Activated B cell treated with CpG ODN at 0.5 μM for 24 hours (primary cell): ENCODE measurements at regions not wholly inside any gene's neighbourhood (a gene's known extent, or its start where the extent isn't known, plus 50 kb on each side); places are given as distances from the start of the nearest gene placed in this dataset.

ENCODE experiments used
- ATAC-seq: fragments of 200-7000 bp; cut with Tn5 transposase; one replicate; pipeline ENCODE4 v1.10.0; 2021; ENCODE audit warnings: low read depth, mild to moderate bottlenecking, moderate library complexity
- CTCF ChIA-PET: fragments of 350-600 bp; sonication (Branson Sonifier 250); formaldehyde crosslinking; loops from one replicate; lab custom pipeline; 2021; ENCODE audit warnings: antibody characterized with exemption; lab: Charles Lee
- POLR2A ChIA-PET: fragments of 350-600 bp; sonication (Branson Sonifier 250); formaldehyde crosslinking; loops from one replicate; lab custom pipeline; 2021; ENCODE audit warnings: antibody characterized with exemption; lab: Charles Lee
- DNase-seq: peaks from one replicate; pipeline ENCODE4 v3.0.0; 2022
- H3K27ac Mint-ChIP-seq: one replicate; pipeline ENCODE4 v1.8.0; 2020; ENCODE audit warnings: mixed read lengths
- H3K27me3 Mint-ChIP-seq: one replicate; pipeline ENCODE4 v1.8.0; 2021; ENCODE audit warnings: mixed read lengths
- H3K36me3 Mint-ChIP-seq: one replicate; pipeline ENCODE4 v1.8.0; 2021; ENCODE audit warnings: low read depth, mixed read lengths
- H3K4me1 Mint-ChIP-seq: one replicate; pipeline ENCODE4 v1.8.0; 2021; ENCODE audit warnings: mixed read lengths
- H3K4me3 Mint-ChIP-seq: one replicate; pipeline ENCODE4 v1.8.0; 2020; ENCODE audit warnings: mild to moderate bottlenecking, mixed read lengths
- H3K9me3 Mint-ChIP-seq: one replicate; pipeline ENCODE4 v1.8.0; 2020; ENCODE audit warnings: mixed read lengths
- CTCF ChIP-seq: fragments of 200-600 bp; IDR thresholded peaks from one replicate; pipeline ENCODE4 v1.8.0; 2022; ENCODE audit warnings: antibody characterized with exemption, mild to moderate bottlenecking
- intact Hi-C: fragments of 100-400 bp; cut with micrococcal nuclease; formaldehyde crosslinking; loops from one replicate; pipeline ENCODE4 v1.15.1; 2024

- Mint-ChIP-seq H3K4me1 (no peaks in the 10 kb centered on the region), H3K36me3 (peaks cover 4% of the 10 kb centered on the region), H3K27me3 (peaks cover 19% of the 10 kb centered on the region), H3K4me3 (no peak overlapping the region), H3K27ac (no peak overlapping the region), H3K9me3 (peaks cover 20% of the 10 kb centered on the region)
- ChIA-PET CTCF (no interaction called here), POLR2A (no interaction called here)
- DNase-seq (no peak), ATAC-seq (no peak)
- intact Hi-C loops: no loop called here
- TF ChIP-seq CTCF: no peak
These were observed 82.3 kb upstream of the SLC24A4 start for GRCh38 chr14:92240658-92241057.

GRCh38 chr14:92241966-92242595 lies 80.9 kb upstream of the SLC24A4 start:
- no peak for ATAC-seq
- DNase-seq: no peak
- POLR2A ChIA-PET: interaction anchor here (0.6 kb wide), 1 partner anchor 325 kb away, joined by 4 read pairs; no protein-coding TSS in a partner anchor
- Mint-ChIP-seq H3K4me1 (no peaks in the 10 kb centered on the region), H3K36me3 (peaks cover 4% of the 10 kb centered on the region), H3K27me3 (peaks cover 16% of the 10 kb centered on the region), H3K4me3 (no peak overlapping the region), H3K9me3 (peaks cover 32% of the 10 kb centered on the region), H3K27ac (no peak overlapping the region)
- CTCF ChIA-PET: no interaction called here
- intact Hi-C loops: no loop called here
- no peak for TF ChIP-seq CTCF

- TF ChIP-seq CTCF: no peak
- intact Hi-C loops: no loop called here
- Mint-ChIP-seq H3K36me3 (peaks cover 4% of the 10 kb centered on the region), H3K27ac (no peak overlapping the region), H3K4me1 (no peaks in the 10 kb centered on the region), H3K27me3 (peaks cover 18% of the 10 kb centered on the region), H3K4me3 (no peak overlapping the region), H3K9me3 (peaks cover 32% of the 10 kb centered on the region)
- POLR2A ChIA-PET: no interaction called here
- DNase-seq (no peak), ATAC-seq (no peak)
- CTCF ChIA-PET: no interaction called here
These were observed 78.2 kb upstream of the SLC24A4 start for GRCh38 chr14:92244805-92245204.

GRCh38 chr14:92247341-92247740 lies 75.6 kb upstream of the SLC24A4 start:
- intact Hi-C loops: no loop called here
- TF ChIP-seq CTCF: no peak
- DNase-seq (no peak), ATAC-seq (no peak)
- H3K36me3 Mint-ChIP-seq: peaks cover 4% of the 10 kb centered on the region
- ChIA-PET CTCF (interaction anchor here (0.7 kb wide), 1 partner anchor 24 kb away, joined by 3 read pairs; no protein-coding TSS in a partner anchor), POLR2A (no interaction called here)
- H3K4me1 Mint-ChIP-seq: no peaks in the 10 kb centered on the region
- H3K27me3 Mint-ChIP-seq: peaks cover 22% of the 10 kb centered on the region
- no peak overlapping the region for H3K27ac Mint-ChIP-seq
- H3K9me3 Mint-ChIP-seq: peaks cover 32% of the 10 kb centered on the region
- no peak overlapping the region for H3K4me3 Mint-ChIP-seq

- H3K4me3 Mint-ChIP-seq: no peak overlapping the region
- TF ChIP-seq CTCF: no peak
- H3K27ac Mint-ChIP-seq: no peak overlapping the region
- intact Hi-C loops: no loop called here
- CTCF ChIA-PET: no interaction called here
- peaks cover 31% of the 10 kb centered on the region for H3K9me3 Mint-ChIP-seq
- ATAC-seq: no peak
- H3K4me1 Mint-ChIP-seq: no peaks in the 10 kb centered on the region
- no peak for DNase-seq
- peaks cover 24% of the 10 kb centered on the region for H3K27me3 Mint-ChIP-seq
- POLR2A ChIA-PET: no interaction called here
- peaks cover 4% of the 10 kb centered on the region for H3K36me3 Mint-ChIP-seq
These were observed 75.0 kb upstream of the SLC24A4 start for GRCh38 chr14:92247947-92248346.
